SK-N-SH (cell line): ENCODE measurements at regions not wholly inside any gene's neighbourhood (a gene's known extent, or its start where the extent isn't known, plus 50 kb on each side); places are given as distances from the start of the nearest gene placed in this dataset.

Source experiments
- CTCF ChIA-PET: fragments of 300-600, 350-600 bp; formaldehyde crosslinking; extraction: SDS; loops from one replicate; lab custom pipeline; 2021; lab: Yijun Ruan, JAX
- POLR2A ChIA-PET: fragments of 350-600 bp; sonication (Branson Sonifier 250); formaldehyde crosslinking; extraction: SDS; loops from one replicate; lab custom pipeline; 2020; ENCODE audit warnings: antibody characterized with exemption, inconsistent platforms; lab: Yijun Ruan, JAX
- DNase-seq: peaks from one replicate; pipeline ENCODE4 v3.0.0; 2012
- H2AFZ ChIP-seq: fragments of 200-600 bp; sonication (generic); 2 replicates; pipeline ENCODE4 v1.8.1; 2016; ENCODE audit warnings: antibody characterized with exemption, mild to moderate bottlenecking, low read depth
- H3F3A ChIP-seq: fragments of 200-600 bp; sonication (generic); replicated peaks from 2 replicates; pipeline ENCODE3; 2016; ENCODE audit warnings: antibody characterized with exemption, mild to moderate bottlenecking; ENCODE audit not compliant: insufficient read depth
- H3K27ac ChIP-seq, 2 experiments: fragments of 200-500 bp in 1 of 2; fragments of 200-600 bp in 1 of 2; sonication (Bioruptor generic) in 1 of 2; sonication (generic), shearing (Covaris generic) in 1 of 2; 2 replicates each; pipeline versions ENCODE4 v1.5.1 to v1.6.1; 2014 to 2016; ENCODE audit warnings: low read depth in 2 of 2, inconsistent platforms in 1 of 2, low read length in 1 of 2, mild to moderate bottlenecking in 1 of 2, mixed read lengths in 1 of 2
- H3K27me3 ChIP-seq: fragments of 200-600 bp; sonication (generic), shearing (Covaris generic); 2 replicates; pipeline ENCODE4 v1.6.1; 2016; ENCODE audit warnings: mixed run types; ENCODE audit not compliant: insufficient read depth
- H3K36me3 ChIP-seq, 2 experiments: fragments of 200-500 bp in 1 of 2; fragments of 200-600 bp in 1 of 2; sonication (Bioruptor generic) in 1 of 2; sonication (generic) in 1 of 2; replicated peaks in 1 of 2; 2 replicates each; pipeline versions ENCODE3 to v1.5.1; 2014 to 2016; ENCODE audit warnings: low read length in 1 of 2, mild to moderate bottlenecking in 1 of 2; ENCODE audit not compliant: insufficient read depth in 2 of 2, control insufficient read depth in 1 of 2
- H3K4me1 ChIP-seq, 2 experiments: fragments of 200-500 bp in 1 of 2; fragments of 200-600 bp in 1 of 2; sonication (Bioruptor generic) in 1 of 2; sonication (generic), shearing (Covaris generic) in 1 of 2; 2 replicates each; pipeline versions ENCODE4 v1.5.1 to v1.6.1; 2014 to 2016; ENCODE audit warnings: low read depth in 1 of 2, low read length in 1 of 2, mixed run types in 1 of 2; ENCODE audit not compliant: insufficient read depth in 2 of 2, control insufficient read depth in 1 of 2
- H3K4me2 ChIP-seq: fragments of 200-600 bp; sonication (generic), shearing (Covaris generic); 2 replicates; pipeline ENCODE4 v1.6.1; 2017; ENCODE audit warnings: mixed run types
- H3K4me3 ChIP-seq, 2 experiments: fragments of 200-500 bp in 1 of 2; fragments of 200-600 bp in 1 of 2; sonication (Bioruptor generic) in 1 of 2; sonication (generic), shearing (Covaris generic) in 1 of 2; 2 replicates each; pipeline versions ENCODE4 v1.5.1 to v1.8.1; 2014 to 2016; ENCODE audit warnings: low read depth in 2 of 2, inconsistent platforms in 1 of 2, low read length in 1 of 2, mild to moderate bottlenecking in 1 of 2, mixed read lengths in 1 of 2, moderate library complexity in 1 of 2
- H3K79me2 ChIP-seq: fragments of 200-600 bp; sonication (generic); 2 replicates; pipeline ENCODE4 v1.8.1; 2017; ENCODE audit warnings: mild to moderate bottlenecking; ENCODE audit not compliant: insufficient read depth
- H3K9ac ChIP-seq: fragments of 200-600 bp; sonication (generic); 2 replicates; pipeline ENCODE4 v1.6.1; 2017; ENCODE audit warnings: mixed run types
- H3K9me2 ChIP-seq: fragments of 200-600 bp; sonication (generic); 2 replicates; pipeline ENCODE4 v1.6.1; 2017; ENCODE audit warnings: mixed run types
- H3K9me3 ChIP-seq: fragments of 200-600 bp; sonication (generic); 2 replicates; pipeline ENCODE4 v1.6.1; 2017; ENCODE audit warnings: mixed run types, mild to moderate bottlenecking, moderate library complexity
- H4K20me1 ChIP-seq: fragments of 200-600 bp; sonication (generic); 2 replicates; pipeline ENCODE4 v1.6.1; 2017; ENCODE audit warnings: mild to moderate bottlenecking, mixed run types; ENCODE audit not compliant: insufficient read depth
- CHD2 ChIP-seq: fragments of 150-350 bp; IDR thresholded peaks from 2 replicates; pipeline ENCODE4 v1.6.1; 2018; ENCODE audit warnings: low read length; ENCODE audit not compliant: partially characterized antibody
- ELF1 ChIP-seq: IDR thresholded peaks from 2 replicates; pipeline ENCODE4 v1.4.0; 2012
- EZH2phosphoT487 ChIP-seq: fragments of 200-600 bp; sonication (generic); IDR thresholded peaks from 2 replicates; pipeline ENCODE4 v1.6.1; 2017; ENCODE audit warnings: low read depth, mixed run types, mild to moderate bottlenecking, antibody characterized with exemption, moderate library complexity, borderline replicate concordance
- FOSL2 ChIP-seq: IDR thresholded peaks from 2 replicates; pipeline ENCODE4 v1.4.0; 2012; ENCODE audit warnings: low read depth, mild to moderate bottlenecking, moderate library complexity, borderline replicate concordance
- FOXM1 ChIP-seq: IDR thresholded peaks from 2 replicates; pipeline ENCODE4 v1.4.0; 2012; ENCODE audit warnings: low read depth, mild to moderate bottlenecking
- IRF3 ChIP-seq: fragments of 150-350 bp; IDR thresholded peaks from 2 replicates; pipeline ENCODE4 v1.6.1; 2016; ENCODE audit warnings: mild to moderate bottlenecking, low read depth, low read length
- JUND ChIP-seq: IDR thresholded peaks from 2 replicates; pipeline ENCODE4 v1.4.0; 2012
- MEF2A ChIP-seq: IDR thresholded peaks from 2 replicates; pipeline ENCODE4 v1.4.0; 2012; ENCODE audit warnings: low read depth, borderline replicate concordance
- MXI1 ChIP-seq: IDR thresholded peaks from 2 replicates; pipeline ENCODE4 v1.6.1; 2012; ENCODE audit warnings: mild to moderate bottlenecking, low read depth, low read length, improper control_type of control experiment
- RAD21 ChIP-seq: IDR thresholded peaks from 2 replicates; pipeline ENCODE4 v1.6.1; 2012; ENCODE audit warnings: mild to moderate bottlenecking, low read length
- RCOR1 ChIP-seq: fragments of 150-350 bp; IDR thresholded peaks from 2 replicates; pipeline ENCODE4 v1.6.1; 2017; ENCODE audit warnings: antibody characterized with exemption, low read length
- REST ChIP-seq: IDR thresholded peaks from 2 replicates; pipeline ENCODE4 v1.6.1; 2012; ENCODE audit warnings: mild to moderate bottlenecking, low read depth, low read length, moderate library complexity
- RFX5 ChIP-seq: IDR thresholded peaks from 2 replicates; pipeline ENCODE4 v1.6.1; 2012; ENCODE audit warnings: mild to moderate bottlenecking, improper control_type of control experiment, low read length
- RXRA ChIP-seq: IDR thresholded peaks from 2 replicates; pipeline ENCODE4 v1.4.0; 2012; ENCODE audit warnings: low read depth, mild to moderate bottlenecking, borderline replicate concordance
- SIN3A ChIP-seq: IDR thresholded peaks from 2 replicates; pipeline ENCODE4 v1.6.1; 2012; ENCODE audit warnings: low read depth, mild to moderate bottlenecking, low read length, moderate library complexity, borderline replicate concordance
- USF1 ChIP-seq: IDR thresholded peaks from 2 replicates; pipeline ENCODE4 v1.4.0; 2012; ENCODE audit warnings: low read depth, borderline replicate concordance
- USF2 ChIP-seq: fragments of 150-350 bp; IDR thresholded peaks from 2 replicates; pipeline ENCODE4 v1.6.1; 2017; ENCODE audit warnings: antibody characterized with exemption, low read length, low read depth, borderline replicate concordance
- YY1 ChIP-seq: IDR thresholded peaks from 2 replicates; pipeline ENCODE4 v1.4.0; 2012; ENCODE audit warnings: low read depth, mild to moderate bottlenecking
- WGBS: methylation state at CpG from one replicate; pipeline ENCODE4 v1.1.6; 2017; ENCODE audit warnings: low lambda C conversion rate; 5-methylcytosine and 5-hydroxymethylcytosine counted together

- H3K4me1 ChIP-seq, result no peaks in the 10 kb centered on the region
- H3K79me2 ChIP-seq, result no peaks in the 10 kb centered on the region
- no peaks in the 10 kb centered on the region for H3K27me3 ChIP-seq
- H3K4me3 ChIP-seq, result no peak overlapping the region
- H3F3A ChIP-seq, result no peaks in the 10 kb centered on the region
- TF ChIP-seq SIN3A, result no peak
- no peak for TF ChIP-seq MXI1
- no peak for TF ChIP-seq CHD2
- TF ChIP-seq EZH2phosphoT487, result no peak
- TF ChIP-seq, all 33 proteins: peak for 0
- Histone ChIP-seq H3K9me3 (no peaks in the 10 kb centered on the region), H3K9me2 (no peaks in the 10 kb centered on the region), H3K36me3 (no peaks in the 10 kb centered on the region), H3K4me2 (no peak overlapping the region), H3K27ac (no peak overlapping the region), H3K9ac (no peak overlapping the region), H4K20me1 (no peaks in the 10 kb centered on the region), H2AFZ (no peak overlapping the region)
- CTCF ChIA-PET, result interaction anchor here (1.1 kb wide), 1 partner anchor 9 kb away, joined by 3 read pairs; no protein-coding TSS in a partner anchor
- POLR2A ChIA-PET, result no interaction called here
- no peak for DNase-seq
- WGBS, result 51% methylated on average over 11 of the region's 11 CpGs
Measured at GRCh38 chr16:79926451-79927205, 326.1 kb upstream of the MAF start.

GRCh38 chr16:79923431-79923830 is 322.9 kb upstream of the MAF start:
- H3K4me2 ChIP-seq, result no peak overlapping the region
- POLR2A ChIA-PET, result no interaction called here
- CTCF ChIA-PET, result no interaction called here
- no peaks in the 10 kb centered on the region for H3K36me3 ChIP-seq
- H4K20me1 ChIP-seq, result no peaks in the 10 kb centered on the region
- H3K4me3 ChIP-seq, result no peak overlapping the region
- no peak overlapping the region for H3K27ac ChIP-seq
- no peak for TF ChIP-seq RXRA
- no peak for TF ChIP-seq FOXM1
- no peak for TF ChIP-seq RAD21
- TF ChIP-seq USF1, result no peak
- no peak for TF ChIP-seq ELF1
- TF ChIP-seq REST, result no peak
- no peak for TF ChIP-seq RCOR1
- TF ChIP-seq MEF2A, result no peak
- no peak for TF ChIP-seq IRF3
- TF ChIP-seq YY1, result no peak
- TF ChIP-seq USF2, result no peak
- no peak for TF ChIP-seq FOSL2
- TF ChIP-seq RFX5, result no peak
- TF ChIP-seq JUND, result no peak
- TF ChIP-seq, all 33 proteins: peak for 0
- no peaks in the 10 kb centered on the region for H3K79me2 ChIP-seq
- H3K9me3 ChIP-seq, result no peaks in the 10 kb centered on the region
- H2AFZ ChIP-seq, result no peak overlapping the region
- no peak overlapping the region for H3K9ac ChIP-seq
- no peak for DNase-seq
- no peaks in the 10 kb centered on the region for H3K4me1 ChIP-seq
- H3K27me3 ChIP-seq, result no peaks in the 10 kb centered on the region
- no peaks in the 10 kb centered on the region for H3F3A ChIP-seq
- no peaks in the 10 kb centered on the region for H3K9me2 ChIP-seq
- 29% methylated on average over 3 of the region's 3 CpGs for WGBS
